Vagina (tissue), 2 donors: ENCODE measurements at regions not wholly inside any gene's neighbourhood (a gene's known extent, or its start where the extent isn't known, plus 50 kb on each side); places are given as distances from the start of the nearest gene placed in this dataset.
"Not testable (repeated sequence)": the region's sequence is repeated elsewhere in the genome, so short reads cannot be mapped to it uniquely, and the experiment has no call there.

ENCODE experiments used
- DNase-seq, 2 donors: peaks; one replicate each; pipeline ENCODE4 v3.0.0-alpha.2; 2017; ENCODE audit errors: extremely low spot score in 2 of 2
- H3K27ac ChIP-seq: fragments of 200-600 bp; sonication (generic); one replicate; pipeline ENCODE4 v1.5.1; 2019
- H3K27me3 ChIP-seq: fragments of 200-600 bp; sonication (generic); one replicate; pipeline ENCODE4 v1.5.1; 2019
- H3K36me3 ChIP-seq, 2 donors: fragments of 200-600 bp; sonication (generic); one replicate each; pipeline ENCODE4 v1.5.1; 2017 to 2019
- H3K4me1 ChIP-seq: fragments of 200-600 bp; sonication (generic); one replicate; pipeline ENCODE4 v1.5.1; 2019
- H3K4me3 ChIP-seq, 2 donors: fragments of 200-600 bp; sonication (generic); 1 replicate in 1 of 2; 2 replicates in 1 of 2; pipeline ENCODE4 v1.5.1; 2016 to 2019
- H3K9me3 ChIP-seq: fragments of 200-600 bp; sonication (generic); one replicate; pipeline ENCODE4 v1.5.1; 2019
- POLR2A ChIP-seq, 2 donors: fragments of 450-650 bp; IDR thresholded peaks; one replicate each; pipeline ENCODE4 v1.6.1; 2017; ENCODE audit warnings: antibody characterized with exemption in 2 of 2, mild to moderate bottlenecking in 2 of 2, moderate library complexity in 2 of 2
- POLR2AphosphoS5 ChIP-seq, 2 donors: sonication (generic); formaldehyde crosslinking; IDR thresholded peaks; one replicate each; pipeline ENCODE4 v1.9.0; 2017; ENCODE audit warnings: antibody characterized with exemption in 2 of 2, mild to moderate bottlenecking in 2 of 2, low read depth in 1 of 2; ENCODE audit not compliant: insufficient read depth in 1 of 2
- intact Hi-C: fragments of 100-400 bp; cut with DNase I; formaldehyde crosslinking; loops from one replicate; pipeline ENCODE4 v1.15.1; 2023
- TF ChIP-seq, protein P1 (sequence below), 3 experiments: fragments of 450-650 bp in 2 of 3; fragments of 200-600 bp in 1 of 3; sonication (generic) in 1 of 3; IDR thresholded peaks; one replicate each; pipeline ENCODE4 v1.5.1; 2017 to 2019; ENCODE audit warnings: antibody characterized with exemption in 3 of 3, mild to moderate bottlenecking in 2 of 3, moderate library complexity in 2 of 3

DNA sequence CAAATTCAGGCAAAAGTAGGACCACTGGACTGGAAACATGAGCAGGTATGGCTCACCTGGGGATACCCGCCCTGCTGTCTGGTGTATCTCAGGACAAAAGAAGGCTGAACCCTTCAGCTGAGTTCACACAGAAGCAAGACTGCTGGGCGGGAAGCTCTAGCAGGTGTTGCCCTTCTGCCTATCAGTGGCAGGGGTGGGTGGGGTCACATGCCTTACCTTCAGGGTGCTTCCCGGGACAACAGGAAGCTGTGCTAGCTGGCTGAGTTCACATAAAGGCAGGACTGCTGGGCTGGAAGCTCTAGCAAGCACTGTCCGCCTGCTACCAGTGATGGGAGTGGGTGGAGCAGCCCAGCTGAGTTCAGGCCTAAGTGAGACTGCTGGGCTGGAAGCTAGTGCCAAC is 498.8 kb upstream of the ZNF608 start:
- no peak for DNase-seq

DNA sequence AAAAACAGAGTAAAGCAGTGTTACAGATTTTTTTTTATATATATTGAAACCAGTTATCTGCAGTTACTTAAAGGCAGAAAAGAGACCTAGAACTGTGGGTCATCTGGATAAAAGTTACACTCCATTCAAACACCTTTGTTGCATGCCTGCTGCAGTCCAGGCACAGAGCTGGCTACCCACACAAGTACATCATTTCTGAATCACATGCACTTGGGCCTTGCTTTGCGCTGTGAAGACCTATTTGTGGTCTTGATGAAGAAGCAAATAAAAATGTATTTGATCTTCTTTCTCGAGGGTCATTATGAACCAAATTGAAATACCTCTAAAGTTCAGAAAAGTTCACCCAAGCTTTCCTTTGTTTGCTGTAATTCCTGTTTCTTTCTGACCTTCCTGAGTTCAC is 503.0 kb upstream of the ZNF608 start:
- H3K27ac ChIP-seq: no peak overlapping the region
- DNase-seq: no peak
- no peak overlapping the region for H3K4me3 ChIP-seq
- intact Hi-C loops: no loop called here
- no peak for TF ChIP-seq POLR2AphosphoS5 (IDR thresholded peaks at IDR 0.05; ENCODE audit: insufficient read depth in 1 of 2, low read depth in 1 of 2)
- TF ChIP-seq, protein P1, sequence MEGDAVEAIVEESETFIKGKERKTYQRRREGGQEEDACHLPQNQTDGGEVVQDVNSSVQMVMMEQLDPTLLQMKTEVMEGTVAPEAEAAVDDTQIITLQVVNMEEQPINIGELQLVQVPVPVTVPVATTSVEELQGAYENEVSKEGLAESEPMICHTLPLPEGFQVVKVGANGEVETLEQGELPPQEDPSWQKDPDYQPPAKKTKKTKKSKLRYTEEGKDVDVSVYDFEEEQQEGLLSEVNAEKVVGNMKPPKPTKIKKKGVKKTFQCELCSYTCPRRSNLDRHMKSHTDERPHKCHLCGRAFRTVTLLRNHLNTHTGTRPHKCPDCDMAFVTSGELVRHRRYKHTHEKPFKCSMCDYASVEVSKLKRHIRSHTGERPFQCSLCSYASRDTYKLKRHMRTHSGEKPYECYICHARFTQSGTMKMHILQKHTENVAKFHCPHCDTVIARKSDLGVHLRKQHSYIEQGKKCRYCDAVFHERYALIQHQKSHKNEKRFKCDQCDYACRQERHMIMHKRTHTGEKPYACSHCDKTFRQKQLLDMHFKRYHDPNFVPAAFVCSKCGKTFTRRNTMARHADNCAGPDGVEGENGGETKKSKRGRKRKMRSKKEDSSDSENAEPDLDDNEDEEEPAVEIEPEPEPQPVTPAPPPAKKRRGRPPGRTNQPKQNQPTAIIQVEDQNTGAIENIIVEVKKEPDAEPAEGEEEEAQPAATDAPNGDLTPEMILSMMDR (IDR thresholded peaks at IDR 0.05): no peak
- H3K9me3 ChIP-seq: no peaks in the 10 kb centered on the region
- no peaks in the 10 kb centered on the region for H3K36me3 ChIP-seq
- H3K4me1 ChIP-seq: no peaks in the 10 kb centered on the region
- no peaks in the 10 kb centered on the region for H3K27me3 ChIP-seq

More for the DNA sequence above, 498.8 kb upstream of the ZNF608 start:
- H3K4me3 ChIP-seq: no peak overlapping the region
- no peaks in the 10 kb centered on the region for H3K9me3 ChIP-seq
- intact Hi-C loops: no loop called here
- no peaks in the 10 kb centered on the region for H3K36me3 ChIP-seq
- TF ChIP-seq, protein P1 (IDR thresholded peaks at IDR 0.05): no peak
- no peak for TF ChIP-seq POLR2A (IDR thresholded peaks at IDR 0.05)
- no peak for TF ChIP-seq POLR2AphosphoS5 (IDR thresholded peaks at IDR 0.05; ENCODE audit: insufficient read depth in 1 of 2, low read depth in 1 of 2)
- no peaks in the 10 kb centered on the region for H3K27me3 ChIP-seq
- H3K4me1 ChIP-seq: no peaks in the 10 kb centered on the region
- H3K27ac ChIP-seq: no peak overlapping the region

DNA sequence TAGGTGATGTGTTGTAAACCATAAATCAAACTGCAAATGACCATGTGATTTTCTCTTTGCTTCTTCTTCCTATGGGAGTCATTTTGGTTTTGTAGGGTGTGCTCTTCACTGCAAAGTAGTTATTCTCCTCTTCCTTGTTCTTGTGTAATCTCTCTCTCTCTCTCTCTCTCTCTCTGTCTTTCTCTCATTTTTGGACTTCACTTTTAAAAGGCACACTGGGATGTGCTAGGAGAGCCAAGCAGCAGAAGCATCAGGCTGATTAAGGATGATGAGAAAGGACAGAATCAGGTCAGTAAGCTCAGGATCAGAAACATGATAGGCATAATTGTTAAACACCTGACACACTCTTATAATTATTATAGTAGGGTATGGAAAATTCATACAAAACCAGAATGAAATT is 505.3 kb upstream of the ZNF608 start:
- intact Hi-C loops: no loop called here
- Histone ChIP-seq H3K4me1 (no peaks in the 10 kb centered on the region), H3K4me3 (no peak overlapping the region), H3K36me3 (no peaks in the 10 kb centered on the region), H3K27me3 (no peaks in the 10 kb centered on the region), H3K9me3 (no peaks in the 10 kb centered on the region), H3K27ac (no peak overlapping the region)
- TF ChIP-seq POLR2AphosphoS5 (IDR thresholded peaks at IDR 0.05; ENCODE audit: insufficient read depth in 1 of 2, low read depth in 1 of 2): no peak
- no peak for TF ChIP-seq POLR2A (IDR thresholded peaks at IDR 0.05)
- TF ChIP-seq, protein P1 (IDR thresholded peaks at IDR 0.05): no peak
- no peak for DNase-seq

DNA sequence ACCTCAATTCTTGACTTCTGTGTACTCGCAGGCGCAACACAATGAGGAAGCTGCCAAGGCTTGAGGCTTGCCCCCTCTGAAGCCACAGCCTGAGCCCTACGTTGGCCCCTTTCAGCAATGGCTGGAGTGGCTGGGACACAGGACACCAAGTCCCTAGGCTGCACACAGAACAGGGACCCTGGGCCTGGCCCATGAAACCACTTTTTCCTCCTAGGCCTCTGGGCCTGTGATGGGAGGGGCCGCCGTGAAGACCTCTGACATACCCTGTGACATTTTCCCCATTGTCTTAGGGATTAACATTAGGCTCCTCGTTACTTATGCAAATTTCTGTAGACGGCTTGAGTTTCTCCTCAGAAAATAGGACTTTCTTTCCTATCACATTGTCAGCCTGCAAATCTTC is 507.2 kb upstream of the ZNF608 start:
- DNase-seq, H3K4me3 ChIP-seq, H3K36me3 ChIP-seq, intact Hi-C loops, H3K27me3 ChIP-seq, H3K4me1 ChIP-seq, H3K9me3 ChIP-seq, H3K27ac ChIP-seq: not testable (repeated sequence)

DNA sequence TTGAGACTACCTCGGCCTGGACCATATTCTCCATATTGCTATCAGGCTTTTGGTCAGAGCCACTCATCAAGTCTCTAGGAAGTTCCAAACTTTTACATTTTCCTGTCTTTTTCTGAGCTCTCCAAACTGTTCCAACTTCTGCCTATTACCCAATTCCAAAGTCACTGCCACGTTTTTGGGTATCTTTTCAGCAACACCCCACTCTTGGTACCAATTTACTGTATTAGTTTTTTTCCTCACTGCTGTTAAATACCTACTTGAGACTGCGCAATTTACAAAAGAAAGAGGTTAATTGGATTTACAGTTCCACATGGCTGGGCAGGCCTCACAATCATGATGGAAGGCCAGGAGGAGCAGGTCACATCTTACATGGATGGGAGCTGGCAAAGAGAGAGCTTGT is 507.8 kb upstream of the ZNF608 start:
- Histone ChIP-seq H3K9me3 (no peaks in the 10 kb centered on the region), H3K27me3 (no peaks in the 10 kb centered on the region), H3K4me3 (no peak overlapping the region), H3K4me1 (no peaks in the 10 kb centered on the region), H3K36me3 (no peaks in the 10 kb centered on the region), H3K27ac (no peak overlapping the region)
- DNase-seq: no peak
- TF ChIP-seq POLR2A (IDR thresholded peaks at IDR 0.05) (no peak), POLR2AphosphoS5 (IDR thresholded peaks at IDR 0.05; ENCODE audit: insufficient read depth in 1 of 2, low read depth in 1 of 2) (no peak)
- TF ChIP-seq, protein P1 (IDR thresholded peaks at IDR 0.05): no peak
- intact Hi-C loops: no loop called here

DNA sequence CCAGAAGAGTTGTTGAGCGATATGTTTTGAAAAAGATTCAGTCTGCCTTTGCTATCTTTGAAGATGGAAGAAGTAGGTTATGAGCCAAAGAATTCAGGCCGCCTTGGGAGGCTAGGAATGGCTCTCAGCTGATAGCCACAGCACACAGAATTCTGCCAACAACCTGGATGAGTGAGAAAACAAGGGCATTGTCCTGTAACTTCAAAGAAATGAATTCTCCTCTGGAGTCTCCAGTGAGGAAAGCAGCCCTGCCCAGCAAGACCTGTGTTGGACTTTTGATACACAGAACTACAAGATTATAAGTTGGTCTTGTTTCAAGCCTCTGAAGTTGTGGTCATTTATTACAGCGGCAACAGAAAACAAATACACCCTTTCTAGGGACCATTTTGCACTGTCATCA is 509.9 kb upstream of the ZNF608 start:
- TF ChIP-seq, protein P1 (IDR thresholded peaks at IDR 0.05): no peak
- TF ChIP-seq POLR2A (IDR thresholded peaks at IDR 0.05) (no peak), POLR2AphosphoS5 (IDR thresholded peaks at IDR 0.05; ENCODE audit: insufficient read depth in 1 of 2, low read depth in 1 of 2) (no peak)
- Histone ChIP-seq H3K27ac (no peak overlapping the region), H3K36me3 (no peaks in the 10 kb centered on the region), H3K4me1 (no peaks in the 10 kb centered on the region), H3K9me3 (no peaks in the 10 kb centered on the region), H3K4me3 (no peak overlapping the region), H3K27me3 (no peaks in the 10 kb centered on the region)
- intact Hi-C loops: no loop called here
- no peak for DNase-seq
